ENCODE measurements at regions not wholly inside any gene's neighbourhood (a gene's known extent, or its start where the extent isn't known, plus 50 kb on each side); places are given as distances from the start of the nearest gene placed in this dataset.

DNA sequence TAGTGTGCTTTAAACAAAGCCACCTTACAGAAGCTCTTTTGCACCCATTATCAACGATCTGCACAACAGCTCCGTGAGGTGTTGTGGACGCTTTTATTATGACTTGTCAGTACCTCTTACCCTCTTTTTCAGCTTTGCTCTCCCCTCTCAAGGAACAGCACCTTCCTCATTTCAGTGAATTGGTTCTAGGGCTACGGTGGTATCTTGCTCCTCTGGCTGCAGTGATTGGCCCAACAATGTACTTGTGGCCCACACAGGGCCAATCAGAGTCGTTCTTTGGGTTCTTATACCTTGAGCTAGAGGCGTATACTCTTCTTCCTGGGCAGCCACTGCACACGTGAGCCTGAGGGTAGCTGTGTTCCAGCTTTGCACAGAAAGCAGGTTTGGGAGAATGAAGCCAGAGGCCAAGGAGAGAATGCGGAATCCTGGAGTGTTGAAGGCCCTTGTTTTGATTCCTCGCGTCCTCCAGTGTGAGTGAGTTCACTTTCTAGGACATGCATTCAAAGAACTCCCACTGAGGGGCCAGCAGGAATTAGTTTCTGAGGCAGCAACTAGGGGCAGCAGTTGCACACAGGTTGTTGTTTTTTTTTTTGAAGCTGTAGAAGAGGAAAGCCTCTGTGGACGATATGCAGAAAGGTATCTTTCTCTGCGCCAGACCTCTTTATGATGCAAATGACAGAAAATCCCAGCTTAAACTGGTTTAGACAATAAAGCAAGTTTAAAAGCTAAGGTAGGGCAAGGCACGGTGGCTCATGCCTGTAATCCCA lies 49.8 kb upstream of the PDZD8 start:
- H3K36me3 ChIP-seq (ENCODE audit: control insufficient read depth in 4 of 4, insufficient read depth in 3 of 4, low read depth in 1 of 4, low read length in 3 of 4), result no peaks in the 10 kb centered on the region
- H3K9me3 ChIP-seq (ENCODE audit: control insufficient read depth in 4 of 4, low read length in 3 of 4), result peaks cover 0 to 6% (median 0%) of the 10 kb centered on the region in 4 donors
- no peak overlapping the region for H3K4me3 ChIP-seq (ENCODE audit: low read depth in 1 of 3, low read length in 3 of 3)
- no peak overlapping the region for H3K27ac ChIP-seq (ENCODE audit: low read depth in 1 of 2, low read length in 2 of 2)
- H3K4me1 ChIP-seq (ENCODE audit: control insufficient read depth in 4 of 4, insufficient read depth in 4 of 4, low read length in 3 of 4), result no peaks in the 10 kb centered on the region
- H3K9ac ChIP-seq (ENCODE audit: low read depth in 1 of 2, low read length in 2 of 2), result no peak overlapping the region
- no peak for DNase-seq (ENCODE audit: low spot score)
- WGBS, result 87% methylated on average over 13 of the region's 13 CpGs
- TF ChIP-seq, protein P1, sequence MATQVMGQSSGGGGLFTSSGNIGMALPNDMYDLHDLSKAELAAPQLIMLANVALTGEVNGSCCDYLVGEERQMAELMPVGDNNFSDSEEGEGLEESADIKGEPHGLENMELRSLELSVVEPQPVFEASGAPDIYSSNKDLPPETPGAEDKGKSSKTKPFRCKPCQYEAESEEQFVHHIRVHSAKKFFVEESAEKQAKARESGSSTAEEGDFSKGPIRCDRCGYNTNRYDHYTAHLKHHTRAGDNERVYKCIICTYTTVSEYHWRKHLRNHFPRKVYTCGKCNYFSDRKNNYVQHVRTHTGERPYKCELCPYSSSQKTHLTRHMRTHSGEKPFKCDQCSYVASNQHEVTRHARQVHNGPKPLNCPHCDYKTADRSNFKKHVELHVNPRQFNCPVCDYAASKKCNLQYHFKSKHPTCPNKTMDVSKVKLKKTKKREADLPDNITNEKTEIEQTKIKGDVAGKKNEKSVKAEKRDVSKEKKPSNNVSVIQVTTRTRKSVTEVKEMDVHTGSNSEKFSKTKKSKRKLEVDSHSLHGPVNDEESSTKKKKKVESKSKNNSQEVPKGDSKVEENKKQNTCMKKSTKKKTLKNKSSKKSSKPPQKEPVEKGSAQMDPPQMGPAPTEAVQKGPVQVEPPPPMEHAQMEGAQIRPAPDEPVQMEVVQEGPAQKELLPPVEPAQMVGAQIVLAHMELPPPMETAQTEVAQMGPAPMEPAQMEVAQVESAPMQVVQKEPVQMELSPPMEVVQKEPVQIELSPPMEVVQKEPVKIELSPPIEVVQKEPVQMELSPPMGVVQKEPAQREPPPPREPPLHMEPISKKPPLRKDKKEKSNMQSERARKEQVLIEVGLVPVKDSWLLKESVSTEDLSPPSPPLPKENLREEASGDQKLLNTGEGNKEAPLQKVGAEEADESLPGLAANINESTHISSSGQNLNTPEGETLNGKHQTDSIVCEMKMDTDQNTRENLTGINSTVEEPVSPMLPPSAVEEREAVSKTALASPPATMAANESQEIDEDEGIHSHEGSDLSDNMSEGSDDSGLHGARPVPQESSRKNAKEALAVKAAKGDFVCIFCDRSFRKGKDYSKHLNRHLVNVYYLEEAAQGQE (IDR thresholded peaks at IDR 0.05), result no peak
- H3K27me3 ChIP-seq (ENCODE audit: control insufficient read depth in 4 of 4, insufficient read depth in 4 of 4, low read length in 3 of 4), result no peaks in the 10 kb centered on the region
